ENCODE measurements at regions not wholly inside any gene's neighbourhood (a gene's known extent, or its start where the extent isn't known, plus 50 kb on each side); places are given as distances from the start of the nearest gene placed in this dataset.

DNA sequence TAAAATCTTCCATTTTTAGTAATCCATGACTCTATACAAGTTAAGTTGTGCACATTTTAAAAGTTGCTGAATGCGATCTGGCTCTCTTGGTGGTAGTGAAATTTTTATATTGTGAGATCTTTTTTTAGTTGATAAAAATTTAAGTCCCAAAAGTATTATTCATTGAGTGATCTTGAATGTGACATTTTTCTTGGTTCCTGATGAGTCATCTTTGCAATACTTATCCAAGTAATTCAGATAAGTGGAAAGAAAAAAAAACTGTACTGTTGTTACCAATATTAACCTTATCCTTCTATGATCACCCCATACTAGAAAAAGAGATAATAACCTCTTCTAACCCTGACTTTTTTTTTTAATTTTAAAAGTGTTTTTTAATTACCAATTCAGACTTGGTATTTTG, 601.3 kb downstream of the PSAT1 start:
- TF ChIP-seq, protein P1, sequence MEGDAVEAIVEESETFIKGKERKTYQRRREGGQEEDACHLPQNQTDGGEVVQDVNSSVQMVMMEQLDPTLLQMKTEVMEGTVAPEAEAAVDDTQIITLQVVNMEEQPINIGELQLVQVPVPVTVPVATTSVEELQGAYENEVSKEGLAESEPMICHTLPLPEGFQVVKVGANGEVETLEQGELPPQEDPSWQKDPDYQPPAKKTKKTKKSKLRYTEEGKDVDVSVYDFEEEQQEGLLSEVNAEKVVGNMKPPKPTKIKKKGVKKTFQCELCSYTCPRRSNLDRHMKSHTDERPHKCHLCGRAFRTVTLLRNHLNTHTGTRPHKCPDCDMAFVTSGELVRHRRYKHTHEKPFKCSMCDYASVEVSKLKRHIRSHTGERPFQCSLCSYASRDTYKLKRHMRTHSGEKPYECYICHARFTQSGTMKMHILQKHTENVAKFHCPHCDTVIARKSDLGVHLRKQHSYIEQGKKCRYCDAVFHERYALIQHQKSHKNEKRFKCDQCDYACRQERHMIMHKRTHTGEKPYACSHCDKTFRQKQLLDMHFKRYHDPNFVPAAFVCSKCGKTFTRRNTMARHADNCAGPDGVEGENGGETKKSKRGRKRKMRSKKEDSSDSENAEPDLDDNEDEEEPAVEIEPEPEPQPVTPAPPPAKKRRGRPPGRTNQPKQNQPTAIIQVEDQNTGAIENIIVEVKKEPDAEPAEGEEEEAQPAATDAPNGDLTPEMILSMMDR (IDR thresholded peaks at IDR 0.05; ENCODE audit: insufficient read depth, low read length): no peak
- DNase-seq (ENCODE audit: low read depth): no peak
- H3K4me3 ChIP-seq (ENCODE audit: low read depth, low read length): no peak overlapping the region

DNA sequence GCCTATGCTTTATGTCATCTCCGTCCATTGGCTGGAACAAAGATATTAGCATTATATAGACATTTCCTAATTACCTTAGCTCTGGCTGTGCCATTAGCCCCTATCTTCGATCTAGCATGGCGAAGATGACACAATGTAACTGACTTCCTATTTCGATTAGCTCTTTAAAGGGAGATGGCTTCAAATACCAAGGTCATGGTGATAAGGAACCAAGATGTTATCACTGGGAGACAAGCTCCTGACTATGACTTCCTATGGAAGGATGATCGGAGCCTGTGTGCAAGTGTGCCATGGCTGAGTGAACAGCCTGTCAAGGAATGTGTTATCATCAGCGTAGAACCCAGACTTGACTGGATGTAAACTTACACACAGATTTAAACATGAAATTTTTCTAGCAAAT, 602.1 kb downstream of the PSAT1 start:
- H3K4me3 ChIP-seq (ENCODE audit: low read depth, low read length): no peak overlapping the region
- TF ChIP-seq, protein P1 (IDR thresholded peaks at IDR 0.05; ENCODE audit: insufficient read depth, low read length): no peak
- DNase-seq (ENCODE audit: low read depth): no peak

DNA sequence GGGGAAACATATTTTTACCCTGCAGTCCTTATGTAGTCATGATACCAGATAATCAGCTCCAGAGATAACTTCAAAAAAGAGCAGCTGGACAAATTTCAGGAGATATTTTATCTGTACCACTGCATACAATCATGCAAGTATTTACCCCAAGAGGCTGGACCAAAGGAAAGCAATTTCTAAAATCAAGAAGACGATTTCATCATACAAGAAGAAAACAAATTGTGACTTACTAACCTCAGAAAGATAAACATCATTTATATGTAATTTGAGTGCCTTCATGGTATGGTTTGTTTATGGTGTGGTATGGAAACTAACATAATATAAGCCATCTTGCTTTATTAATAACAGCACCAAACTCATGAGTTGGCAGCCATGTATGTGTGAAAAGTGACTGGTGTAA, 603.6 kb downstream of the PSAT1 start:
- TF ChIP-seq, protein P1 (IDR thresholded peaks at IDR 0.05; ENCODE audit: insufficient read depth, low read length): no peak
- DNase-seq (ENCODE audit: low read depth): no peak
- no peak overlapping the region for H3K4me3 ChIP-seq (ENCODE audit: low read depth, low read length)

DNA sequence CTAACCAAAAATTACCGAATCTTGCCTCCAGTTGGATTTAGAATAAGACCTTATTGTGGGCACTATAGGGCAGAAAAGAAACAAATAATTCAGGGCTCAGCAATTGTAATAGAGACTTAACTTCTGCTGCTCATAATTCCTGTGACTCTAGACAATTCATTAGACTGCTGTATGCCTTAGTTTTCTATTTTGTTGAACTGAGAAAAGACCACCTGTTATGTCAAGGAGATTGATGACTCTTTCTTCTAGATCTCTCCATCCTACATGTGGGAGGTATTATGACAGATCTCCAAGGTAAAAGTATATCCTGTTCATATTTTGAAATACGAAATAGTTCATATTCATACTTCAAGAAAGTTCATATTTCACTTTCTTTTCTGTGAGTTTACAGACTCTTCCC, 605.1 kb downstream of the PSAT1 start:
- TF ChIP-seq, protein P1 (IDR thresholded peaks at IDR 0.05; ENCODE audit: insufficient read depth, low read length): no peak
- no peak overlapping the region for H3K4me3 ChIP-seq (ENCODE audit: low read depth, low read length)
- DNase-seq (ENCODE audit: low read depth): no peak

DNA sequence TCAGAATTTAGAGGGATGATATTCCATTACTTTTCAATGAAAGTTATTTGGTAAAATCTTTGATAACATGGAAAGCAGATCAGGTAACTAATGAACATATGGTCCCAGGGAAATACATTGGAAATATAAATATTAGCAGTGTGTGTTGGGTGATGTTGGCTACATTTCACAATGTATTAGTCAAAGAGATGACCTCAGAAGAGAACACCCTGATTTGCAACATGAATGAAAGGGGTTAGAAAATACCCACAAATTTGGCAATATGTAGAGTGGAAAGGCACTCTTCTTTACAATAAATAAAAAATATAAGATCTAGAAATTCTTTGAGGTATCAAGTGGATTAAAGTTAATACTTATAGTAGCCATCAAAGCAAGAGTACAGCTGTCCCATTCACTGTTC, 606.7 kb downstream of the PSAT1 start:
- TF ChIP-seq, protein P1 (IDR thresholded peaks at IDR 0.05; ENCODE audit: insufficient read depth, low read length): no peak
- H3K4me3 ChIP-seq (ENCODE audit: low read depth, low read length): no peak overlapping the region
- no peak for DNase-seq (ENCODE audit: low read depth)

DNA sequence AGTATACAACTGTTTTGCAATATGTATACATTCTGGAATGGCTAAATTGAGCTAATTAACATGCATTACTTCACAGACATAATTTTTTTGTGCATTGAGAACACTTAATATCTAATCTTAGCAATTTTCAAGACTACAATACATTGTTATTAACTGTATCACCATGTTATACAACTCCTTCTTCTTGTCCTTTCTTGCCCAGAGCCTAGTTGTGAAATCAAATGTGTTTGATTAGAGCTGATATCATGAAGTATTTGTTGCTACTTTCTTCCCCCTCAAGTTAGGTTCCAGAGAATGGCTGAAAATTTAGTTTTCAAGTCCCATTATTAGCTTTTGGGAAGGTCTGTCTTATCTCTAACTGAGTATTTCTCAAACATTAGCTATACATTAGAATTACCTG, 607.8 kb downstream of the PSAT1 start:
- no peak overlapping the region for H3K4me3 ChIP-seq (ENCODE audit: low read depth, low read length)
- TF ChIP-seq, protein P1 (IDR thresholded peaks at IDR 0.05; ENCODE audit: insufficient read depth, low read length): no peak
- DNase-seq (ENCODE audit: low read depth): no peak

DNA sequence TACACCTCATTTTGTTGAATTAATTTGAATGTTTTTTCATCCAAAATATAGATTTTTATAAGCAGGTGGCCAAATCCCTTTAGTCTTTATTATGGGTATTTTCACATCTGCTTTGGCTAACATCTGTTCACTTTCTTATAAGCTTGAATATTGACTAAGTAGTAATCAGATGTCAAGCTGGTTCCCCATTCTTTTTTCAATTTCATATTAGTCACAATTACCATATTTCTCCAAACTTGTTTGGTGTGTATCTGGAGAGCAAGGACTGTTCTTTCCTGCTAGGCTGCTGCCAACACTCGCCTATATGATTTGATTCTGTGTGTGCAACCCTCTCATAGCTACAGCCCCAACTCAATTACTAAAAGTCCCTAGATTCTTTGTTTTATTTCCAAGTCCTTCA, 608.5 kb downstream of the PSAT1 start:
- no peak overlapping the region for H3K4me3 ChIP-seq (ENCODE audit: low read depth, low read length)
- DNase-seq (ENCODE audit: low read depth): no peak
- TF ChIP-seq, protein P1 (IDR thresholded peaks at IDR 0.05; ENCODE audit: insufficient read depth, low read length): no peak

Data from fibroblast of the aortic adventitia (primary cell).